ENCODE measurements at regions not wholly inside any gene's neighbourhood (a gene's known extent, or its start where the extent isn't known, plus 50 kb on each side); places are given as distances from the start of the nearest gene placed in this dataset.

DNA sequence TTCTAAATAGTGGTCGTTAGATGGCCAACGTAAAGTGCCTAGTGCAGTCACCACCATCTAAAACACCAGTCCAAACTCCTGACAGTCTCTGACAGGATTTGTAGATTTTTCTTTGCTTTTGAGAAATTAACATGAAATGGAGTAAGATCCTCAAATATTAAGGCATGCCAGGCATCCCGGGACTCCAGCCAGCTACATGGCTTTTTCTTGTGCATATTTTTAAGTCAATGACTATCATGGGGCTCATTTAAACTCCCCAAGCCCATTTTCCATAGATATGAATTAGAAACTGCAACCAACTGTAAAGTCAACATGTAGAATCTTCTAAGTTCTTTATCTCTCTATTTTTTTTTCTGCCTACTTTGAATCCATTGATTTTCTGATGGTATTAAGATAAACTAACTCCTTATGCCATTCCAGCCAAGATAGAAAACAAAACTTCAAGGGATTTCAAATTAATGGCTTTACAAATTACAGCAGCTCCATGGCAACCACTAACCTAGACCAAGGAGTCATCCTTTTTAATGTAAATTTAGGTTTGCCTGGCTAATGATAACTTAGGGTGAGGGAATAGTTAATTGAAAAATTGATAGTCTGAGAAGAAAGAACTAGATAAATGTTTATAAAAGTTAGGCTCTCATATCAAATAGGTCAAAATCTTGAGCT is 764.1 kb upstream of the NXPH2 start:
- TF ChIP-seq CTCF (IDR thresholded peaks at IDR 0.05) (no peak), EP300 (IDR thresholded peaks at IDR 0.05) (no peak)
